GM19023 (cell line): ENCODE measurements at regions not wholly inside any gene's neighbourhood (a gene's known extent, or its start where the extent isn't known, plus 50 kb on each side); places are given as distances from the start of the nearest gene placed in this dataset.
"Not testable (repeated sequence)": the region's sequence is repeated elsewhere in the genome, so short reads cannot be mapped to it uniquely, and the experiment has no call there.

ENCODE experiments used
- ATAC-seq: cut with Tn5 transposase; IDR thresholded peaks from one replicate; pipeline ENCODE4 v1.9.1; 2021; ENCODE audit warnings: mild to moderate bottlenecking, moderate library complexity; ENCODE audit not compliant: unreplicated experiment

GRCh38 chr4:19266566-19266965, 985.1 kb upstream of the SLIT2 start:
- no peak for ATAC-seq

GRCh38 chr4:19262467-19262866, 989.2 kb upstream of the SLIT2 start:
- ATAC-seq, result no peak

- ATAC-seq, result no peak
These were observed 991.4 kb upstream of the SLIT2 start for GRCh38 chr4:19260346-19260745.

- ATAC-seq, result no peak
These were observed 991.8 kb upstream of the SLIT2 start for GRCh38 chr4:19259920-19260319.

GRCh38 chr4:19256823-19257222, 994.9 kb upstream of the SLIT2 start:
- no peak for ATAC-seq

- ATAC-seq, result no peak
These were observed 997.2 kb upstream of the SLIT2 start for GRCh38 chr4:19254486-19254885.

GRCh38 chr4:19248023-19248422, 1003.7 kb upstream of the SLIT2 start:
- ATAC-seq, result no peak

- ATAC-seq, result no peak
These were observed 1009.8 kb upstream of the SLIT2 start for GRCh38 chr4:19241895-19242294.

- no peak for ATAC-seq
These were observed 1012.1 kb upstream of the SLIT2 start for GRCh38 chr4:19239565-19239964.

- ATAC-seq, result no peak
These were observed 1015.2 kb upstream of the SLIT2 start for GRCh38 chr4:19236473-19236872.

GRCh38 chr4:19230906-19231545, 1020.7 kb upstream of the SLIT2 start:
- peak; percentile 47 for ATAC-seq

- ATAC-seq, result no peak
These were observed 1024.0 kb upstream of the SLIT2 start for GRCh38 chr4:19227701-19228100.

GRCh38 chr4:19224820-19225219, 1026.9 kb upstream of the SLIT2 start:
- no peak for ATAC-seq

GRCh38 chr4:19216476-19216875, 1035.2 kb upstream of the SLIT2 start:
- ATAC-seq, result no peak

- no peak for ATAC-seq
These were observed 1037.0 kb upstream of the SLIT2 start for GRCh38 chr4:19214591-19215186.

- ATAC-seq, result no peak
These were observed 1038.3 kb upstream of the SLIT2 start for GRCh38 chr4:19213388-19213787.

GRCh38 chr4:19205853-19206252, 1045.9 kb upstream of the SLIT2 start:
- ATAC-seq, result no peak

- ATAC-seq, result not testable (repeated sequence)
These were observed 1053.9 kb upstream of the SLIT2 start for GRCh38 chr4:19197838-19198237.

GRCh38 chr4:19195696-19196095, 1056.0 kb upstream of the SLIT2 start:
- ATAC-seq, result no peak

- ATAC-seq, result no peak
These were observed 1057.0 kb upstream of the SLIT2 start for GRCh38 chr4:19194672-19195071.

- ATAC-seq, result no peak
These were observed 1058.3 kb upstream of the SLIT2 start for GRCh38 chr4:19193274-19193981.

GRCh38 chr4:19191979-19192650, 1059.6 kb upstream of the SLIT2 start:
- no peak for ATAC-seq
